HCT116 (cell line): ENCODE measurements at regions not wholly inside any gene's neighbourhood (a gene's known extent, or its start where the extent isn't known, plus 50 kb on each side); places are given as distances from the start of the nearest gene placed in this dataset.

Source experiments
- ATAC-seq: fragments of 200-7000 bp; cut with Tn5 transposase; 2 replicates; pipeline ENCODE4 v1.9.1; 2020; ENCODE audit warnings: mild to moderate bottlenecking, moderate library complexity
- BruUV-seq: library from RNA; stranded (reverse); fragments of 400-500 nt; replicated peaks from 2 replicates; lab custom pipeline; 2021; lab: Mats Ljungman, UMichigan
- CTCF ChIA-PET: fragments of 300-600 bp; sonication (Branson Sonifier 250); formaldehyde crosslinking; loops from one replicate; lab custom pipeline; 2021; ENCODE audit warnings: antibody characterized with exemption; lab: Charles Lee
- POLR2A ChIA-PET: fragments of 300-600, 350-600 bp; sonication (Branson Sonifier 250); formaldehyde crosslinking; loops from one replicate; lab custom pipeline; 2021; ENCODE audit warnings: antibody characterized with exemption; lab: Charles Lee
- RAD21 ChIA-PET, 2 experiments: fragments of 300-600 bp; sonication (Branson Sonifier 250); formaldehyde crosslinking; loops; one replicate each; lab custom pipeline; 2023; ENCODE audit warnings: low total read pairs in 2 of 2; ENCODE audit not compliant: uncharacterized antibody in 2 of 2, unreplicated experiment in 2 of 2, low non-redundant PET in 1 of 2; lab: Charles Lee
- DNase-seq: peaks from one replicate; pipeline ENCODE4 v3.0.0-alpha.2; 2010; ENCODE audit warnings: low read depth, low spot score
- H2AFZ ChIP-seq: fragments of 200-600 bp; shearing (Covaris generic), sonication (generic); 2 replicates; pipeline ENCODE4 v1.6.1; 2017; ENCODE audit warnings: low read depth, mixed run types, mixed read lengths, antibody characterized with exemption, low read length; ENCODE audit not compliant: poor library complexity, severe bottlenecking
- H3K27ac ChIP-seq: 2 replicates; pipeline ENCODE4 v1.5.1; 2012; ENCODE audit warnings: low read depth, low read length
- H3K27me3 ChIP-seq: fragments of 200-600 bp; sonication (generic); 2 replicates; pipeline ENCODE4 v1.6.1; 2016; ENCODE audit warnings: mixed run types, low read length, mixed read lengths; ENCODE audit not compliant: insufficient read depth
- H3K36me3 ChIP-seq, 2 experiments: fragments of 200-500 bp in 1 of 2; fragments of 200-600 bp in 1 of 2; sonication (Bioruptor generic) in 1 of 2; sonication (generic) in 1 of 2; 2 replicates each; pipeline versions ENCODE4 v1.5.1 to v1.6.1; 2014 to 2016; ENCODE audit warnings: low read length in 2 of 2, inconsistent platforms in 1 of 2, mixed read lengths in 1 of 2, mixed run types in 1 of 2; ENCODE audit not compliant: insufficient read depth in 2 of 2, control insufficient read depth in 1 of 2
- H3K4me1 ChIP-seq, 2 experiments: fragments of 200-600 bp in 1 of 2; sonication (generic) in 1 of 2; 2 replicates each; pipeline versions ENCODE4 v1.5.1 to v1.6.1; 2012 to 2017; ENCODE audit warnings: low read length in 2 of 2, inconsistent platforms in 1 of 2, mild to moderate bottlenecking in 1 of 2, mixed read lengths in 1 of 2, mixed run types in 1 of 2, moderate library complexity in 1 of 2; ENCODE audit not compliant: insufficient read depth in 2 of 2, control insufficient read depth in 1 of 2
- H3K4me2 ChIP-seq: fragments of 200-600 bp; sonication (generic); 2 replicates; pipeline ENCODE4 v1.6.1; 2017; ENCODE audit warnings: mixed run types, low read length, mixed read lengths
- H3K4me3 ChIP-seq, 2 experiments: fragments of 200-600 bp in 1 of 2; sonication (generic) in 1 of 2; replicated peaks in 1 of 2; 2 replicates each; pipeline ENCODE4 v1.5.1; 2011 to 2016; ENCODE audit warnings: low read length in 2 of 2, control low read depth in 1 of 2, low read depth in 1 of 2, mild to moderate bottlenecking in 1 of 2, mixed read lengths in 1 of 2, mixed run types in 1 of 2
- H3K79me2 ChIP-seq: fragments of 200-600 bp; sonication (generic); 2 replicates; pipeline ENCODE4 v1.6.1; 2017; ENCODE audit warnings: mild to moderate bottlenecking, mixed run types, low read length, moderate library complexity, mixed read lengths; ENCODE audit not compliant: insufficient read depth
- H3K9ac ChIP-seq: fragments of 200-600 bp; sonication (generic); 2 replicates; pipeline ENCODE4 v1.6.1; 2016; ENCODE audit warnings: low read length, mixed read lengths
- H3K9me2 ChIP-seq: fragments of 200-600 bp; sonication (generic), shearing (Covaris generic); 2 replicates; pipeline ENCODE4 v1.6.1; 2017; ENCODE audit warnings: mixed run types, mild to moderate bottlenecking, moderate library complexity; ENCODE audit not compliant: insufficient read depth
- H3K9me3 ChIP-seq, 2 experiments: fragments of 200-500 bp in 1 of 2; fragments of 200-600 bp in 1 of 2; sonication (Bioruptor generic) in 1 of 2; sonication (generic) in 1 of 2; 2 replicates each; pipeline ENCODE4 v1.6.1; 2014 to 2017; ENCODE audit warnings: low read length in 2 of 2, mixed read lengths in 2 of 2, inconsistent platforms in 1 of 2, low read depth in 1 of 2, mild to moderate bottlenecking in 1 of 2, mixed run types in 1 of 2, moderate library complexity in 1 of 2; ENCODE audit not compliant: control insufficient read depth in 1 of 2, insufficient read depth in 1 of 2
- H4K20me1 ChIP-seq: fragments of 200-600 bp; sonication (generic), shearing (Covaris generic); 2 replicates; pipeline ENCODE4 v1.6.1; 2017; ENCODE audit warnings: mixed run types, mild to moderate bottlenecking, moderate library complexity; ENCODE audit not compliant: insufficient read depth
- ATF3 ChIP-seq: IDR thresholded peaks from 2 replicates; pipeline ENCODE4 v1.6.1; 2012
- CEBPB ChIP-seq: IDR thresholded peaks from 2 replicates; pipeline ENCODE4 v1.6.1; 2012; ENCODE audit warnings: low read depth
- CTCF ChIP-seq, 3 experiments: fragments of 200-600 bp in 1 of 3; sonication (generic) in 1 of 3; IDR thresholded peaks in 2 of 3; conservative IDR thresholded peaks in 1 of 3; 2 replicates each; pipeline ENCODE4 v1.5.1; 2012 to 2017; ENCODE audit warnings: low read depth in 2 of 3, low read length in 2 of 3, antibody characterized with exemption in 1 of 3, borderline replicate concordance in 1 of 3, control low read depth in 1 of 3, mild to moderate bottlenecking in 1 of 3, mixed read lengths in 1 of 3, mixed run types in 1 of 3, moderate library complexity in 1 of 3; ENCODE audit not compliant: insufficient read depth in 1 of 3
- EGR1 ChIP-seq: IDR thresholded peaks from 2 replicates; pipeline ENCODE4 v1.6.1; 2012; ENCODE audit warnings: low read depth
- ELF1 ChIP-seq: IDR thresholded peaks from 2 replicates; pipeline ENCODE4 v1.6.1; 2012; ENCODE audit warnings: low read depth, borderline replicate concordance
- EZH2 ChIP-seq: fragments of 200-600 bp; sonication (generic); IDR thresholded peaks from 2 replicates; pipeline ENCODE4 v1.6.1; 2017; ENCODE audit warnings: antibody characterized with exemption, mixed run types
- EZH2phosphoT487 ChIP-seq: fragments of 200-600 bp; IDR thresholded peaks from 2 replicates; pipeline ENCODE4 v1.6.1; 2018; ENCODE audit warnings: antibody characterized with exemption, borderline replicate concordance
- FOSL1 ChIP-seq: IDR thresholded peaks from 2 replicates; pipeline ENCODE4 v1.6.1; 2012; ENCODE audit warnings: low read depth
- JUND ChIP-seq: IDR thresholded peaks from 2 replicates; pipeline ENCODE4 v1.6.1; 2012
- POLR2A ChIP-seq: IDR thresholded peaks from 2 replicates; pipeline ENCODE4 v1.7.0; 2011; ENCODE audit warnings: borderline replicate concordance; ENCODE audit not compliant: insufficient read depth, insufficient read length; ENCODE audit errors: extremely low read depth
- RAD21 ChIP-seq: IDR thresholded peaks from 2 replicates; pipeline ENCODE4 v1.6.1; 2012; ENCODE audit warnings: low read depth, mild to moderate bottlenecking
- SIN3A ChIP-seq: IDR thresholded peaks from 2 replicates; pipeline ENCODE4 v1.6.1; 2012; ENCODE audit warnings: low read depth
- SP1 ChIP-seq: IDR thresholded peaks from 2 replicates; pipeline ENCODE4 v1.6.1; 2012; ENCODE audit warnings: low read depth
- TCF7L2 ChIP-seq: IDR thresholded peaks from 2 replicates; pipeline ENCODE4 v1.7.0; 2011; ENCODE audit warnings: borderline replicate concordance, inconsistent platforms; ENCODE audit not compliant: insufficient read depth, insufficient read length; ENCODE audit errors: extremely low read depth
- ZBTB33 ChIP-seq: IDR thresholded peaks from 2 replicates; pipeline ENCODE4 v1.6.1; 2011; ENCODE audit warnings: mild to moderate bottlenecking, low read length, moderate library complexity; ENCODE audit not compliant: insufficient replicate concordance; ENCODE audit errors: extremely low read depth
- ZFX ChIP-seq: fragments of 450-650 bp; IDR thresholded peaks from 2 replicates; pipeline ENCODE4 v1.6.1; 2017
- ZNF274 ChIP-seq: fragments of 200-500 bp; sonication (Bioruptor generic); IDR thresholded peaks from 2 replicates; pipeline ENCODE4 v1.6.1; 2014; ENCODE audit warnings: mild to moderate bottlenecking, low read depth, low read length, inconsistent platforms
- intact Hi-C: fragments of 100-400 bp; cut with micrococcal nuclease; formaldehyde crosslinking; loops from 2 replicates; pipeline ENCODE4 v1.10.0; 2022

- H3K9me2 ChIP-seq = no peaks in the 10 kb centered on the region
- ChIA-PET POLR2A (no interaction called here), CTCF (no interaction called here), RAD21 (no interaction called here)
- no peak for ATAC-seq
- TF ChIP-seq CEBPB = no peak
- no peak for TF ChIP-seq ATF3
- no peak for TF ChIP-seq ELF1
- no peak for TF ChIP-seq SIN3A
- no peak for TF ChIP-seq ZBTB33
- no peak for TF ChIP-seq EGR1
- TF ChIP-seq EZH2 = no peak
- TF ChIP-seq SP1 = no peak
- TF ChIP-seq FOSL1 = no peak
- no peak for TF ChIP-seq POLR2A
- TF ChIP-seq CTCF (IDR thresholded peaks at IDR 0.05 in 2 of 3, conservative IDR thresholded peaks at IDR 0.05 in 1 of 3; ENCODE audit: borderline replicate concordance in 1 of 3, insufficient read depth in 1 of 3, low read depth in 2 of 3, low read length in 2 of 3) = no peak
- TF ChIP-seq JUND = no peak
- TF ChIP-seq ZNF274 = no peak
- no peak for TF ChIP-seq ZFX
- TF ChIP-seq RAD21 = no peak
- no peak for TF ChIP-seq EZH2phosphoT487
- no peak for TF ChIP-seq TCF7L2
- no peaks in the 10 kb centered on the region for H3K4me1 ChIP-seq
- H3K9ac ChIP-seq = no peak overlapping the region
- H3K9me3 ChIP-seq = no peaks in the 10 kb centered on the region
- DNase-seq = no peak
- H3K36me3 ChIP-seq = no peaks in the 10 kb centered on the region
- no TSS peak for BruUV-seq
- intact Hi-C loops = no loop called here
- H2AFZ ChIP-seq = no peak overlapping the region
- H3K79me2 ChIP-seq = no peaks in the 10 kb centered on the region
- no peak overlapping the region for H3K4me3 ChIP-seq
- no peak overlapping the region for H3K4me2 ChIP-seq
- no peak overlapping the region for H3K27ac ChIP-seq
- no peaks in the 10 kb centered on the region for H3K27me3 ChIP-seq
- no peaks in the 10 kb centered on the region for H4K20me1 ChIP-seq
Observed at GRCh38 chr4:111698361-111698760, 446.9 kb upstream of the FAM241A start.
